Ovary (tissue), 3 donors: ENCODE measurements at regions not wholly inside any gene's neighbourhood (a gene's known extent, or its start where the extent isn't known, plus 50 kb on each side); places are given as distances from the start of the nearest gene placed in this dataset.

ENCODE experiments used
- CTCF ChIP-seq, 3 donors: fragments of 450-650 bp in 2 of 3; fragments of 200-600 bp in 1 of 3; IDR thresholded peaks; one replicate each; pipeline versions ENCODE4 v1.5.1 to v1.8.0; 2016 to 2022; ENCODE audit warnings: antibody characterized with exemption in 3 of 3, mild to moderate bottlenecking in 1 of 3
- EP300 ChIP-seq: sonication (generic); formaldehyde crosslinking; IDR thresholded peaks from one replicate; pipeline ENCODE4 v1.6.1; 2017; ENCODE audit warnings: antibody characterized with exemption
- POLR2A ChIP-seq: fragments of 450-650 bp; IDR thresholded peaks from one replicate; pipeline ENCODE4 v1.6.1; 2017; ENCODE audit warnings: antibody characterized with exemption, mild to moderate bottlenecking, moderate library complexity
- donor health status: DM: no; HTN: no; CAD: no.

- no peak for TF ChIP-seq CTCF (IDR thresholded peaks at IDR 0.05)
- TF ChIP-seq EP300, result no peak
- TF ChIP-seq POLR2A, result no peak
Observed at GRCh38 chr18:46374850-46375249, 270.7 kb downstream of the HAUS1 start.
